Stimulated activated CD8-positive, alpha-beta memory T cell treated with anti-CD3 and anti-CD28 coated beads, Interleukin-7, amount 100 ng/mL, for 1 hour (primary cell): ENCODE measurements at regions not wholly inside any gene's neighbourhood (a gene's known extent, or its start where the extent isn't known, plus 50 kb on each side); places are given as distances from the start of the nearest gene placed in this dataset.

ENCODE experiments used
- DNase-seq, 2 donors: peaks; one replicate each; pipeline ENCODE4 v3.0.0-alpha.2; 2020; ENCODE audit warnings: low read depth in 2 of 2

DNA sequence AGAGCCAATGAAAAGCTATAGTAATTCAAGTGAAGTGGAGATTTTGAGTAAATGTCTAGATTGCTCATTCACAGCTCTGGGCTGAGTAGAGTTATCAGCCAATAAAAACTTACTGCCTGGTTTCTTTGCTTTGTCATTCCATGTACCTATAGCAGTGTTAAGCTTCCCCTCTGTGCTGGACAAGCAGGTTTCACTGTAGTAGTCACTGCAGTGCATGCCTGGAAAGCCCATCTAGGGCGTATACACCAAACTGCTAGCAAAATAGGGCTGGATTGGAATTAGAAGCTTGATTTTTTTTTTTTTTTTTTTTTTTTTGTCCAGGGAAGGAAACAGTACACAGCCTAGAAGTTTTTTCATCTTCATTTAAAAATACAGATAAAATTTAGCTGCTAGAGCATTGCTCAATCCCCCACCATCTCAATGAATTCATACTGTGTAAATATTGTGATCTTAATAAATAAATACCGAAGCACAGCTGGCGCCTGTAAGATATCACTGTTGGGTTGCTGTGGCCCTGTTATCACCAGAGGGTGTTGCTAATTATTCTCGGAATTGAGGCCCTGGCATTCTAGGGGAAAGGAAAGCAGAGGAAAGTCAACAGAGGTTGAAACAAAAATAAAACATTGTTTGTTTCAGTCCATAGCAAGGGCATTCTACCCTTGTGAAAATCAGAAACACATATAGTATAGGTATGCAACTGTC lies 968.5 kb upstream of the GJE1 start:
- no peak for DNase-seq

DNA sequence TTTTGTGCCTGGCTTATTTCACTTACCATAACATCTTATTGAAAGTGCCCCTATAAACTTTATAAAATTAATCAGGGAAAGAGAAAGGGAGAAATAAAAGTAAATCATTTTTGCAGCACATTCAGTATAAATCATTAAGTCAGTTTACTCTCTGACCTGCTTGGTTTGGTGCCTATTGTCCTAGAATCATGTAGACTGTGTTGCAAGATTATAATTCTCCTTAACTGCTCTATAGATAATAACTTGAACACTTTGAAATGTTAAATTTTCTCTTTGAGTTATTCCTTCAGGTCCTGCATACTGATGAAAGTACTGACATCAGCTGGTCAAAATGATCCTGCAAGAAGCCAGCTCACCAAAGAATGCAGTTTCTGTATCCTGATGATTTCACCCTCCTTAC lies 969.6 kb upstream of the GJE1 start:
- DNase-seq = no peak

DNA sequence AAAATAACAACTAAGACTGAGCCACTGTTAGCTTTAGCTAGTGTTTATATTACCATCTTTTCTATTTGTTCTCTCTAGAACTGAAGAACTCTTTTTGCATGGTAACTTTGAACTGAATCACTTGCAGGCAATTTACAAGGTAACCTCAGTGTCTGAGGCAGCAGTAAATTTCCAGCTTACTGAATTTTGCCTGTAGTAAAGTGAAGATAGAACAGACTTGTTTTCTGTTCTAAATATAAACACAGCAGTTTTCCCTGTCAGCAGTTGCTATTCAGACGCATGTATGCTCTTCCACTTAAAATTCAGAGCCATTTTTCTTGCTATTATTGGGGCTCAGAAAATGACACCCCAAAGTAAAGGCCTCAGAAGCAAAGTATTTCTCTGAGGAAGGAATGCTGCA lies 974.0 kb upstream of the GJE1 start:
- no peak for DNase-seq

DNA sequence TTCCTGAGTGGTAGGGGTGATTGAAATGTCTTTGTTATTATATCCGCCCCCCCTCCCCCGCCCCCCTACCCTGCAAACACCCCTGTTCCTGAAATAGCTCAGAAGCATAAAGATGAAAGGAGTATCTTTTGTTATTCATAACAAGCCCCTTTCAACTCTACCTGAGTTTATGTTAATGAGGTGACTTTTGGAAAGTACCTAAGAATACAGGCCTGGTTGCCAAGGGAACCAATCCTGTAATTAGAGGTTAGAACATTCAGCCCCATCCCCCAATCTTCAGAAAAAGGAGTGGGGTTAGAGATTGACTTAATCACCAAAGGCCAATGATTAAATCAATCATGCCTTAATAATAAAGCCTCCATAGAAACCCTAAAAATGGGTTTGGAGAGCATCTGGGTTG lies 979.2 kb upstream of the GJE1 start:
- DNase-seq = no peak

DNA sequence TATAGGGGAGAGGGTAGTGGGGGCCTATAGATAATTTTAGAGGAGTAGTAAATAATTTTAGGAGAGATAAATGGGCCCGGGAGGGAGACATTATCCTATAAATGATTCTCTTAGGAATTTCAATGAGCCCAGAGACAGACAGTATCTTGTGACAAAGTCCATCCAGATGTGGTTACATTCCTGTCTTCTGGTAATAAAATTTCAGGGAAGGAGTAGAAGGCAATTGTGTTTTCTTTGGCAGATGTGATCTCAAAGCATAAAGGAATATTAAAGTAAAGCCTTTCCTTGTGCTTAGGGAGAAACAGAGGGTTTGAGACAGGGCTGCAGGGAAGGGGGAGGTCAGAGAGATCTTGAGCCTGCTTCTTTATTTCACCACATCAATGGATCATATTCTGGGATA lies 979.8 kb upstream of the GJE1 start:
- no peak for DNase-seq

DNA sequence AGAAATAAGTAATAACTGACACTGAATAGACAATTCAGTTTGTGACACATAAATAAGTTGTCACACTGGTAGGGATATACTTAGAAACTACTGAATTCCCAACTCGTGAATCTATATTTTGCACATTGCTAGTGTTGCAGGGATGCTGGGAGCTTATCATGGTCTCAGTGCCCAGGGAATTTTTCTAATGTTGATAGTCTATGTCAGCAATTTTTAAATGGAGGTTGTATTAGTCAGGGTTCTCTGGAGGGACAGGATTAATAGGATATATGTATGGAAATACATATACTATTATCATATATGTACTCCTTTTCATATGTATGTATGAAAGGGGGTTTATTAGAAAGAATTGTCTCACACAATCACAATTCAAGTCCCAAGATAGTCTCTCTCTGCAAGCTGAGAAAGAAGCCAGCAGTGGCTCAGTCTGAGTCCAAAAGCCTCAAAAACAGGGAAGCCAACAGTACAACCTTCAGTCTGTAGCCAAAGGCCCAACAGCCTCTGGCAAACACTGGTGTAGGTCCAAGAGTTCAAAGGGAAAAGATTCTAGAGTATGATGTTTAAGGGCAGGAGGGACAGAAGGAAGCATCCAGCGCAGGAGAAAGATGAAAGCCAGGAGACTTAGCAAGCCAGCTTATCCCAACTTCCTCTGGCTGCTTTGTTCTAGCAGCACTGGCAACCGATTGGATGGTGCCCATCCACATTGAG lies 980.9 kb upstream of the GJE1 start:
- DNase-seq = no peak

DNA sequence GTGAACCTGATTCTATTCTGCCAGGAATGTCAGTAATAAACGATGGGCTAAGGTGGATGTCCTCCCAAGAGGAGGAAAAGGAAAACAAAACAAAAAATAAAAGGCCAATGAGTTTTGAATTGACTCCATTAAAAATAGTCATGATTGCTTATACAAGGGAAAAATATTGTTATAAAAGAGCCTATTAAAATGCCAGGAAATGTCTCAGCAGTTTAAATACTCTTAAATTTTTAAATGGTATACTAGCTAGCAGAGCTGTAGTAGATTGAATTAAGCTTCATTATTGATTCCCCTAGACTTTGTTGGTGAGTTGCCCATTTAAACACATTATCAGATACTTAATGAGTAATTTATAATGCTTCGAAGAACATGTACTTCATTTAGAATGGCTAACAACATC lies 990.9 kb upstream of the GJE1 start:
- no peak for DNase-seq

DNA sequence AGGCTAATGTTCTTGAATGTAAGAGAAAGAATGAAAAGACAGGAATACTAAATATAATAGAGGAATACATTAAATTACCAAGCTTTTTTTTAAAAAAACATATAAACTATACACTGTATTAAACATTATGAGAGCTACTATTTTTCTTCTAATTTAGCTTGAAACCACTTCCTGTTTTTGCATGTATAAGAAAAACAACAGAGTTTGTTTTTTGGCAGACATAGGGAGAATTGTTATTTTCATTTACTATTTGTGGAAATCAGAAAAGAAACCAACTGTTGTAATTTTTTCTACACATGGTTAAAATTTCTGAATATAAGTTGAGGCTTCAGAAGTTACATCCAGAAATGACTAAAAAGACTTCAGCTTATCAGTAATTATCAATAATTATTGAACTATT lies 991.8 kb upstream of the GJE1 start:
- no peak for DNase-seq

DNA sequence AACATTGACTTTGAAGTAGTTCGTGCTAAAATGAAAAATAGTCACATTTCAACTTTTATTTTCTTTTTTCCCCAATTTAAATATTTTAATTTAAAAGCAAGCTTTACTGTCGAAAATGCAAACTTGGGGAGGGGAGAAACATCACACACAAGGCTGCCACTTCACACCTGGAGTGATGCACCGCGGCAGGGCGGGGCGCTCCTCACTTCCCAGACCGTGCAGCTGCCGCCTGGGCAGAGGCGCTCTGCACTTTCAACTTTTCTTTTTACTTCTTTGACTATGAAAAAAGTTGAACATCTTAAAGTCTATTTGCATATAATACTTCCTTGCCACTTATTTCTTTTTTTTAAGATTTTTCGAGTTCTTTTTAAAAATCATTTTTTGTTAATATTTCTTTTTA lies 993.3 kb upstream of the GJE1 start:
- DNase-seq = no peak

DNA sequence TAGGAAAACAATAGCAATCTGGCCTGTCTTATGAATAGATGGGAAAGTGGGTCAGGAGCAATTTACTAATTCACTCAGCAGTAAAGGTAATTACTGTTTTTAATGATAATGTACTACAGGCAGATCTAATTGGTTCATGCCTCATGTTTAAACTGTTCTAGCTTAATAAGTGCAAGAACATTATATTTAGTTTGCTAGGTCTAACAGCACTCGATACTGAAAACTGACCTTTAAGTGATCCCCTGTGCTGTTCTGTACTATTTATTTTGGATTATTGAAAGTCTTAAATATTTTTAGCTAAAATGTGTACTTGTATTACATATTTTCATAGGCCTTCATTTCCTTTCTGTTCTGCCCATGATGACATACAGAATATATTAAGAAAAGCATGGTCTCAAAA lies 998.0 kb upstream of the GJE1 start:
- DNase-seq = no peak

DNA sequence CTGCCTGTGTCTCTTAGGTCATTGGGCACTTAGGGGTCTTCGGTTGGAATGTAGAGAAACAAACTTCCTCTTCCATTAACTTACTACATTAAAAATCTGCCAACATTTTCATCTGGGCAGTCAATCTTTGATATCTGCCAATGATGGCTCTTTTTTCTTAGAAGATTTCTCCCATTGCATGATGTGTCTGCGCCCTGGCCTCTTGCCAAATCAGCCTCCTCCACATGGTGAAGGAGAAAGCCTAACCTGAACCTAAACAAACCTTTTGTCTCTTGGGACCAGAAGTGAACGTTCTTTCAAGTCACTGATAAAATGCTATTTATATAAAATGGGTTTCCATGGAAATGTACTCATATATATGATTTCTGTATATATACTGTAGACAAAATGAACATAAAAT lies 998.9 kb upstream of the GJE1 start:
- no peak for DNase-seq

DNA sequence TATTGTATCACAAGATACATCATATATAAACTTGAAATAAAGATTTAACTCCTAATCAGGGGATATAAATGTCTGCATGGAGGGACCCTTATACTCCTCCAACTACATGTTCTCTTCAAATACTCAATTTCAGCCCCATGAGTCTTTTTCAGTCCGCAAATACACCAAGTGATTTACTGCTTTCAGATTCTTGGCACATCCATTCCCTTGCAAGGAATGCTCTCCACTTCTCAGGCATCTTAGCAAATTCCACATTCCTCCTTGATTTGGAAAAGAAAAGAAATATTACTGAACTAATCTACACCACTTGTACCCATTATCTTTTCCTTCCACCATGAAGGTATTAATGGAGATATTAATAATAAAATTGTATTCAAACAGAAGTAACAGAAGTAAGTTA lies 999.4 kb upstream of the GJE1 start:
- DNase-seq = no peak

DNA sequence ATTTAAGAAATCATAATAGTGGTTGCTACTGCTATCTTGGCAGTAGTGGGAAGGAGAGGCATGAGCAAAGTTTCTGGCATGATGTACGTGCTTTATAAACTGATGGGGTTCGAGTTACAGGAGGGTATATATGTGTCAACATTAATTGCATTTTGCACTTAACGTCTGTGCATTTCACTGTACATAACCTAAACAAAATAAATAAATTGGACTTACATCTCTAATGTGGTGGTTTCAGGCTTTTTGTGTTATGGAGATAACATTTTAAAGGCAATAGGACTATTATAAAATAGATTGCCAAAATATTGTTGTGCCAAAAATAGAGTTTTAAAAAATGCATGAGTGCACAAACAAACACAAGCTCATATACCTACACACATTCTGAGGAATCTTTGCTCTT lies 1001.1 kb upstream of the GJE1 start:
- no peak for DNase-seq

DNA sequence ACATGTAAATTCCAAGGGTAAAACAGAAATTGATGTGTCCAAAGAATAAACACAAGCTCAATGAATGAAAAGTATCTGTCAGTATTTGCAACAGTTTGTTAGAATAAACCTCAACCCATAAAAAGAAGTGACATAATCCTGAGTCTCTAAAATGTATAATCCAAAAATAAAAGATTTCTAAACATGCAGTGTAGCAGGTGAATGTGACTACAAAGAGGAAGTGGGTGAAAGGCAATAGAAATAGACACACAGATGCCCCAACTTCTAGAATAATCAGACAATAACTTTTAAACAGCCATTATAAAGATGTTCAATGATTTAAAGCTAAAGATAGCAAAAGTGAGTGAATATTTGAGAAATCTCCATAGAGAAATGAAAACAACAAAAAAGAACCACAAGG lies 1009.2 kb upstream of the GJE1 start:
- no peak for DNase-seq

DNA sequence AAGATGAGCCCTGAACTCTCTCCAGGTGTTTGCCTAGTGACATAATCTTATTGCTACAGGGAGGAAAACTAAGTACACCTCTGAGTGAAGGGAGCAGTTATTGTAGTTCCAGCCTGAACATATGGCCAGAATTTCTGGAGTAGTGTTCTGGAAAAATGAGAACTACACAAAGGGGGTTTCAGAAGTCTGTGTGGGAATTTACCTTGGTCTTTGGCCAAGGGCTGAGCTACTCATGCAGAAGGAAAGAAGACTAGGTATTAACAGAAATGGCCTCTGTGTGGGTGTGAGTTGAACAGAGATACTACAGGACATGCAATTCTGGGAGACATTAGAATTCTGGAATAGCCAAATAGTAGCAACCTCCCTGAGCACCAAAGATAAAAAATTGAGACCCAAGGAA lies 1009.7 kb upstream of the GJE1 start:
- DNase-seq = no peak

DNA sequence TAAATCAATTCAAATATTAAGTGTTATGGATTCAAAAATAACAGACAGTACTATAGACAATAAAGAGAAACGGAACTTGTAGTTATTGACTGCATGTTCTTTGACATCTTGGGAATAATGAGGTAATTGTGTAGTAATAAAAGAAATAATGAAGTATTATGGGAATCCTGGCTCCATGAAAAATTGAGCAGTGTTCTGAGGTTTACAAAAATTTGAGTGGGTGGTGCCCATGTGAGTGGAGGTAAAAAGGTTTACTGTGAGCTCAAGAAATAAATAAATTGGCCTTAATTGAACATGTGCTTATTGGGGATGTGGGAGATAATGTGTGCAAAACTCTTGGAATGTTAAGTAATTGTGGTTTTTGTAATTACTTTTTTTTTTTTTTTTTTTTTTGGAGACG lies 1013.7 kb upstream of the GJE1 start:
- no peak for DNase-seq

DNA sequence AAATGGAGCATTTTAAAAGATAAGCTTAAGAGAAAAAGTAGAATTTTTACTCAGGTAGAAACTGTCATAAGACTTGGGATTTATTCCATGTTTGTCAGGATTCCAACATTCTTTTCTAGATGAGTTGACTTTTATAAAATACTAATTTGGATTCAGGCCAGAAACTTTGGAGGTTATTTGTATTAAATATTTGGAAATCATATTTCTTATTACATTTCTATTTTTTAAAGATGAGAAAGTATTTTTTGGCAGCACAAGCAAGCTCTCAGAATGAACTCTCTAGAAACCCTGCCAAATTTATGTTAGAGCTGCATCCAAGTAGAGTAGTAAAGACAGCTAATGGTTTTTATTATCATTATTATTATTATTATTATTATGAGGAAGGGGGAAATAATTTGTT lies 1014.9 kb upstream of the GJE1 start:
- DNase-seq = no peak

DNA sequence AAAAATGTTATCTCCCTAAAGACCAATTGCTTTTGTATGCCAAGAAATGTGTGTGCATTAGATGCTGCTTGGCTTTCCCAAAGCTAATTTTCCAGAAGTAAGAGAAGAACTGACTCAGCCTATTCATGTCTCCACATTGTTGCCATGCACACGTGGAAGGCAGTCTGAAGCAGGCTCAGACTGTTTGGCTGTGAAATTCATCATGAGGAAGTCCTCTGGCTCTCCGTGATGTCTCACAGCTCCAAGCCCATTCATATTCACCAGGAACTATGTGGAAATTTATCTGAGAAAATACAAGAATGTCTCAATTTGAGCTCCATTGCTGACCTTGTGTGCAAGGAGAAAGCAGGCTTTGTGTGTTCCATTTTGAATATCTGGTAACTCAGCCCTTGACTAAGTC lies 1022.2 kb upstream of the GJE1 start:
- DNase-seq = no peak

DNA sequence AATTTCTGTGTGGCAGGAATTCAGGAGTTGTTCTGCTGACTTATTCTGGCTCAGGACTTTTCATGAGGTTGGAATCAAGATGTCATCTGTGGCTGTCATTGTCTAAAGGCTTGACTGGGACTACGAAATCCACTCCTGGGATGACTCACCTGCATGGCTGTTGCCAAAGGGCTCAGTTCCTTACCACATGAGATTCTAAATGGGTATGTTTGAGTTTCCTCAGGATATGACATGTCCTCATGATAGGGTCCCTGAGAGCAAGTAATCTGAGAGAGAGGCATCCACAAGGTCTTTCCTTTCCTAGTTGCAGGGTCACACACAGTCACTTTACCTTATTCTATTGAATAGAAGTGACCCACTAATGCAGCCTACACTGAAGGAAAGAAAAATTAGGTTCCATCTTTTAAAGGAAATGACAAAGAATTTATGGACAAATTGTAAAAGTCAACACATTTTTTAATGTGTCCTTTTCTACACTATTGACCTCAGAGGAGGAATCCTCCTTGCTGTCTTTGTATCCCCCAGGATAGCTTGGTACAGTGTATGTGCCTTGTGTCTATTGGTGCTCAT lies 1025.0 kb upstream of the GJE1 start:
- DNase-seq = no peak

DNA sequence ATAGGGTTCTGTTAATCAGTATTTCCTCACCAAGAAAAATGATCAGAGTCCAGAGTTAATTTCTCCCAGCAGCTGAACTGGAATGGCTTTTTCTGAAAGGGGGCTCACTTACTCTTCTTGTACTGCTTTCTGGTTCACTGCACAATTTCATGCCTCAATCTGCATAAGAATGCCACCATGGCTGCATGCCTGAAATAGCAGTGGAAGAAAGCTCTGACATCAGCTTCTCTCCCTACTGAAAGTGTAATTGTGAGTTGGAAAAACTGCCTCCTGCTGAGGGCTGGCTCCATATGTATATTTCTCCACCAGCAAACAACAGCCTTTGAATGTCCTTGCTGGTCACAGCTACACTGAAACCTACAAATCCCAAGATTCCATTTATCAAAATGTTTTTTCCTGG lies 1027.2 kb upstream of the GJE1 start:
- no peak for DNase-seq

DNA sequence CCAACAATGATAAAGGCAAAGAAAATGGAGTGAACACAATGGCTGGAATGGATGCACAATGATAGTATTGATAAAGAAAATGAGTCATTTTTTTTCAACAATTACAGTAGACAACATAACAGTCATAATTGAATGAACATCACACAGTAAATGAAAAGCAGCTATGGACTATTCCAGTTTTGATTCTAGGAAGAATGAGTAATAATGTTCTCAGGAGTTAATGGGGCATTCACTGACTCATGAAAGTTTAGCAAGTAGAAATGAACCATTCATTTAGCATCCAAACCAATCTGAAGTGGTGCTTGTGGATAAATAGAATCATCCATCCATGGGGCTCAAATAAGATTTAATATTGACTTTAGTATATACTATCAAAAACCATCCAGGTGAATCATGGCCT lies 1029.5 kb upstream of the GJE1 start:
- no peak for DNase-seq

DNA sequence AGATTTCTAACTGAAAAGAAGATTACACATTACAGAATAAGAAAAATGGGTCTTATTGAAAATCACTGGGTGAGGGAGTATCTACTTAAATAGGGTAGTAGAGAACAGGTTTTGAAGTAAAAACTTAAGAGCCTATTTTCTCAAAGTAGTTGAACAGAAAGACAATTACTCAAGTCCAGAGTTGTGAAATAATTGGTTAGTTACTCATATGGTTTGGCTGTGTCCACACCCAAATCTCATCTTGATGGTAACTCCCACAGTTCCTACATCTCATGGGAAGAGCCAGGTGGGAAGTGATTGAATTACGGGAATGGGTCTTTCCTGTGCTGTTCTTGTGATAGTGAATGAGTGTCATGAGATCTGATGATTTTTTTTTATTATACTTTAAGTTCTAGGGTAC lies 1035.3 kb upstream of the GJE1 start:
- no peak for DNase-seq

DNA sequence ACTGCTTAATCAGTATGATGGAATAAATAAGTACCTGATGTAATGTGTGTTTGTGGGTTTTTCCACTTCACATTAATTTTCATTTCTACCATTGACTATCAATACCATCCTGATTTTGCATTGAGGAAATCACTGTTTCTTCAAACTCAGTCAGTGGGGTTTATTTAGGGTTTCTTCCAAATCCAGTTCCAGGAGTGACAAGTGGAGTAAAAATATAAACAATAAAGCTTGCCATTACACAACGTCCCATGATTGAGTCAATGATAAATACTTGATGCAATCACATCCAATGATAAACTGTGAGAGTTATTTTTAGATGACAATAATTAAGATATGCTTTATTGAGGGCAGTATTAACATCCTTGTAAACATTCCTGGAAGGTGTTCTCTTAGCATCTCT lies 1037.4 kb upstream of the GJE1 start:
- no peak for DNase-seq

DNA sequence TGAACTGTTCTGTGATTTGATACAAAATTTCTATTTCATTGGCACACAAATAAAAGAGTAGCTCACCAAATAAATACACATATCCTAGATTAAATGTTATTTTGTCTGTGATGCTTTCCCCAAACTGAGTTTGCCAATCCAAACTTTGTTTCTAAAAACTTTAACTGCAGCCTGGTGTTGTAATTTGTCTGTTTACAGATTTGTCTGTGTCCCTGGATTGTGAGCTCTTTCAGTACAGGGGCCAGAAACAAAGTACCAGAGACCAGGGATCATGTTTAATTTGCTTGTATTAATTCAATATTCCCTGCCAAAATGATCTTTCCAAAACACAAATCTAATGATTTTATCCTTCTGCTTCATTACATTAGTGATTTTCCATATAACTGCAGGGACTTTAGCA lies 1044.6 kb upstream of the GJE1 start:
- no peak for DNase-seq
